CD14-positive monocyte (primary cell): ENCODE measurements at regions not wholly inside any gene's neighbourhood (a gene's known extent, or its start where the extent isn't known, plus 50 kb on each side); places are given as distances from the start of the nearest gene placed in this dataset.
A peak's percentile ranks its signal among the peaks of the same experiment; 100 is the strongest.

Experiments used
- DNase-seq, 3 donors: peaks; one replicate each; pipeline ENCODE4 v3.0.0-alpha.2; 2011 to 2022
- H2AFZ ChIP-seq: 2 replicates; pipeline ENCODE4 v1.6.0; 2012; ENCODE audit warnings: mild to moderate bottlenecking, low read depth, low read length, inconsistent platforms; ENCODE audit not compliant: insufficient read depth, poor library complexity, severe bottlenecking
- H3K27ac ChIP-seq, 2 donors: 1 replicate in 1 of 2; 2 replicates in 1 of 2; pipeline ENCODE4 v1.5.1; 2012 to 2013; ENCODE audit warnings: low read length in 2 of 2, control low read depth in 1 of 2, inconsistent platforms in 1 of 2, low read depth in 1 of 2, mild to moderate bottlenecking in 1 of 2
- H3K27me3 ChIP-seq, 2 donors: one replicate each; pipeline versions ENCODE4 v1.6.0 to v1.6.1; 2011 to 2013; ENCODE audit warnings: low read length in 2 of 2; ENCODE audit not compliant: control insufficient read depth in 2 of 2, insufficient read depth in 2 of 2
- H3K36me3 ChIP-seq, 2 donors: replicated peaks in 1 of 2; 1 replicate in 1 of 2; 2 replicates in 1 of 2; pipeline versions ENCODE4 v1.5.1 to v1.6.1; 2012 to 2013; ENCODE audit warnings: low read length in 2 of 2, control low read depth in 1 of 2, inconsistent platforms in 1 of 2, mild to moderate bottlenecking in 1 of 2; ENCODE audit not compliant: insufficient read depth in 2 of 2, control insufficient read depth in 1 of 2
- H3K4me1 ChIP-seq, 2 donors: 1 replicate in 1 of 2; 2 replicates in 1 of 2; pipeline versions ENCODE4 v1.5.1 to v1.6.1; 2012 to 2013; ENCODE audit warnings: low read length in 2 of 2, control low read depth in 1 of 2, inconsistent platforms in 1 of 2, mild to moderate bottlenecking in 1 of 2, moderate library complexity in 1 of 2; ENCODE audit not compliant: insufficient read depth in 2 of 2, control insufficient read depth in 1 of 2
- H3K4me2 ChIP-seq: replicated peaks from 2 replicates; pipeline ENCODE3; 2012; ENCODE audit warnings: low read length, moderate library complexity, mild to moderate bottlenecking; ENCODE audit not compliant: poor library complexity, severe bottlenecking; ENCODE audit errors: extremely low read depth
- H3K4me3 ChIP-seq, 3 experiments: fragments of 200-600 bp in 1 of 3; sonication (generic) in 1 of 3; replicated peaks in 1 of 3; 1 replicate in 2 of 3; 2 replicates in 1 of 3; pipeline ENCODE4 v1.5.1; 2011 to 2013; ENCODE audit warnings: low read length in 3 of 3, mild to moderate bottlenecking in 3 of 3, control low read depth in 2 of 3, low read depth in 2 of 3, inconsistent platforms in 1 of 3, moderate library complexity in 1 of 3
- H3K79me2 ChIP-seq: 2 replicates; pipeline ENCODE4 v1.6.0; 2012; ENCODE audit warnings: mild to moderate bottlenecking, control low read depth, inconsistent platforms, low read length, moderate library complexity; ENCODE audit not compliant: insufficient read depth
- H3K9ac ChIP-seq: 2 replicates; pipeline ENCODE4 v1.6.0; 2017; ENCODE audit warnings: low read length, mild to moderate bottlenecking; ENCODE audit not compliant: insufficient read depth, poor library complexity, severe bottlenecking
- H3K9me3 ChIP-seq, 2 donors: replicated peaks in 1 of 2; 1 replicate in 1 of 2; 2 replicates in 1 of 2; pipeline versions ENCODE4 v1.5.1 to v1.6.1; 2012 to 2013; ENCODE audit warnings: low read length in 2 of 2, control low read depth in 1 of 2; ENCODE audit not compliant: control insufficient read depth in 1 of 2, insufficient read depth in 1 of 2
- H4K20me1 ChIP-seq: 2 replicates; pipeline ENCODE4 v1.6.0; 2012; ENCODE audit warnings: mild to moderate bottlenecking, low read length, control low read depth, moderate library complexity; ENCODE audit not compliant: insufficient read depth
- H3K27ac Mint-ChIP-seq, 7 donors: one replicate each; pipeline ENCODE4 v1.8.0; 2020; ENCODE audit warnings: mild to moderate bottlenecking in 7 of 7, mixed read lengths in 7 of 7, moderate library complexity in 6 of 7, inconsistent platforms in 2 of 7
- H3K27me3 Mint-ChIP-seq, 3 donors: one replicate each; pipeline ENCODE4 v1.8.0; 2021 to 2022; ENCODE audit warnings: low read depth in 3 of 3, mild to moderate bottlenecking in 3 of 3, mixed read lengths in 3 of 3, moderate library complexity in 3 of 3, inconsistent platforms in 1 of 3
- H3K36me3 Mint-ChIP-seq, 2 donors: one replicate each; pipeline ENCODE4 v1.8.0; 2020; ENCODE audit warnings: mixed read lengths in 2 of 2, inconsistent platforms in 1 of 2, mild to moderate bottlenecking in 1 of 2
- H3K4me1 Mint-ChIP-seq: one replicate; pipeline ENCODE4 v1.8.0; 2020; ENCODE audit warnings: mild to moderate bottlenecking, mixed read lengths
- H3K4me3 Mint-ChIP-seq, 2 donors: one replicate each; pipeline ENCODE4 v1.8.0; 2020; ENCODE audit warnings: mild to moderate bottlenecking in 2 of 2, mixed read lengths in 2 of 2, moderate library complexity in 1 of 2
- H3K9me3 Mint-ChIP-seq, 7 donors: one replicate each; pipeline ENCODE4 v1.8.0; 2020 to 2022; ENCODE audit warnings: mixed read lengths in 7 of 7, mild to moderate bottlenecking in 6 of 7, moderate library complexity in 6 of 7, inconsistent platforms in 2 of 7
- CTCF ChIP-seq: fragments of 200-600 bp; IDR thresholded peaks from one replicate; pipeline ENCODE4 v1.8.0; 2022; ENCODE audit warnings: antibody characterized with exemption, mild to moderate bottlenecking
- WGBS: methylation state at CpG from one replicate; pipeline ENCODE4 v1.1.5; 2013; ENCODE audit warnings: missing lambda C conversion rate; ENCODE audit not compliant: insufficient coverage; 5-methylcytosine and 5-hydroxymethylcytosine counted together
- intact Hi-C, 2 donors: fragments of 100-400 bp; cut with micrococcal nuclease; formaldehyde crosslinking; loops; one replicate each; pipeline versions ENCODE4 v1.15.0 to v1.15.1; 2023

- Histone ChIP-seq H3K4me2 (no peak overlapping the region), H3K79me2 (no peaks in the 10 kb centered on the region), H4K20me1 (no peaks in the 10 kb centered on the region), H3K4me3 (no peak overlapping the region), H3K4me1 (peaks cover 42 to 45% of the 10 kb centered on the region in 2 donors), H3K9ac (no peak overlapping the region), H3K36me3 (no peaks in the 10 kb centered on the region), H2AFZ (no peak overlapping the region), H3K27me3 (no peaks in the 10 kb centered on the region), H3K9me3 (peaks cover 0 to 4% of the 10 kb centered on the region in 2 donors), H3K27ac (no peak overlapping the region)
- Mint-ChIP-seq H3K27ac (peak overlapping the region in 6 of 7 donors; percentile 16 to 83 (median 54)), H3K4me1 (peaks cover 46% of the 10 kb centered on the region), H3K27me3 (peaks cover 0 to 4% (median 2%) of the 10 kb centered on the region in 3 donors), H3K36me3 (no peaks in the 10 kb centered on the region), H3K4me3 (peak overlapping the region in 1 of 2 donors; percentile 36), H3K9me3 (peaks cover 4 to 12% (median 8%) of the 10 kb centered on the region in 7 donors)
- intact Hi-C loops = loop anchor here in 1 of 2 donors (5.0 kb wide), 1 partner anchor 42 kb away; no protein-coding TSS in a partner anchor
- TF ChIP-seq CTCF = no peak
- WGBS = no CpG with 5 or more reads among the region's 7 CpGs
- DNase-seq = peak in 2 of 3 donors; percentile 20 to 21
These were observed 98.9 kb upstream of the TAF11L2 start for GRCh38 chr5:17398866-17399835.

DNA sequence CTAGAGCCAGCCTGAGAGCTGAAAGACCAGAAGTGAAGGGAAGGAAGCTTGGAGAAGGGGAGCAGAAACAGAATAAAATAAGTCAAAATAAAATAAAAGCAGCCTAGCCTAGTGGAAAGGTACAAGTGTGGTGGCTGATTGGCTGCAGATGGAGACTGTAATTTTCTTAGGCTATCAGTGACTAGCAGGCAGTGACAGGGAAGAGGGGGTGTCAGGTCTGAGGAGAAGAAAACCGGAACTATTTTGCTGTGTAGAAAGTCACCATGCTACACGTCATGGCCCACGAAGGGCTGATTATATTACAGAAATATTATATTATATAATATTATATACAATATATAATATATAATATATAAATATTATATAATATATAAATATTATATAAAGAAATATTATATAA, 98.1 kb upstream of the TAF11L2 start:
- Histone ChIP-seq H3K27me3 (no peaks in the 10 kb centered on the region), H3K4me1 (peaks cover 42 to 45% of the 10 kb centered on the region in 2 donors), H3K36me3 (no peaks in the 10 kb centered on the region), H3K9me3 (peaks cover 0 to 4% of the 10 kb centered on the region in 2 donors), H2AFZ (no peak overlapping the region), H3K27ac (no peak overlapping the region), H3K4me3 (no peak overlapping the region), H4K20me1 (no peaks in the 10 kb centered on the region), H3K79me2 (no peaks in the 10 kb centered on the region), H3K4me2 (no peak overlapping the region), H3K9ac (no peak overlapping the region)
- no CpG with 5 or more reads among the region's 3 CpGs for WGBS
- Mint-ChIP-seq H3K4me3 (no peak overlapping the region), H3K27ac (peak overlapping the region in 6 of 7 donors; percentile 16 to 83 (median 52)), H3K36me3 (no peaks in the 10 kb centered on the region), H3K4me1 (peaks cover 46% of the 10 kb centered on the region), H3K9me3 (peaks cover 3 to 9% (median 4%) of the 10 kb centered on the region in 7 donors), H3K27me3 (peaks cover 0 to 2% (median 2%) of the 10 kb centered on the region in 3 donors)
- intact Hi-C loops = loop anchor here in 1 of 2 donors (5.0 kb wide), 1 partner anchor 43 kb away; no protein-coding TSS in a partner anchor
- TF ChIP-seq CTCF = no peak
- peak; percentile 30 to 52 (median 42) for DNase-seq
